Pancreas (tissue), 10 donors: ENCODE measurements at regions not wholly inside any gene's neighbourhood (a gene's known extent, or its start where the extent isn't known, plus 50 kb on each side); places are given as distances from the start of the nearest gene placed in this dataset.

ENCODE experiments used
- ATAC-seq, 4 donors: fragments of 200-7000 bp; cut with Tn5 transposase; one replicate each; pipeline versions ENCODE4 v1.8.0 to v1.9.1; 2020; ENCODE audit warnings: mild to moderate bottlenecking in 4 of 4, moderate library complexity in 4 of 4
- DNase-seq, 6 donors: peaks; one replicate each; pipeline ENCODE4 v3.0.0-alpha.2; 2020
- FAIRE-seq: peaks from 2 replicates; lab custom pipeline; 2012; peaks lifted over from hg19 to GRCh38; lab: Jason Lieb, UNC
- H3K27ac ChIP-seq, 4 donors: fragments of 200-600 bp; sonication (generic); 1 replicate in 3 of 4; 2 replicates in 1 of 4; pipeline versions ENCODE4 v1.5.0 to v1.8.0; 2020
- H3K27me3 ChIP-seq, 4 donors: fragments of 200-600 bp; one replicate each; pipeline ENCODE4 v1.8.0; 2021
- H3K36me3 ChIP-seq, 3 donors: fragments of 200-600 bp; sonication (generic) in 1 of 3; one replicate each; pipeline versions ENCODE4 v1.5.0 to v1.8.0; 2020 to 2021
- H3K4me1 ChIP-seq, 3 donors: fragments of 200-600 bp; one replicate each; pipeline ENCODE4 v1.8.0; 2021
- H3K4me3 ChIP-seq, 4 donors: fragments of 200-600 bp; sonication (generic) in 2 of 4; one replicate each; pipeline versions ENCODE4 v1.5.0 to v1.8.0; 2020 to 2021
- H3K9me3 ChIP-seq, 4 donors: fragments of 200-600 bp; one replicate each; pipeline ENCODE4 v1.8.0; 2021
- WGBS, 2 donors: extraction: QIAGEN DNeasy Blood & Tissue Kit; methylation state at CpG; one replicate each; pipeline ENCODE4 v1.1.7; 2013; 5-methylcytosine and 5-hydroxymethylcytosine counted together
- intact Hi-C, 3 donors: fragments of 100-400 bp; cut with DNase I; formaldehyde crosslinking; loops; one replicate each; pipeline versions ENCODE4 v1.11.1 to v1.14.2; 2022
- TF ChIP-seq, protein P1 (sequence below), 4 donors: fragments of 200-600 bp; sonication (generic) in 3 of 4; IDR thresholded peaks; one replicate each; pipeline versions ENCODE4 v1.5.0 to v1.8.0; 2021; ENCODE audit warnings: antibody characterized with exemption in 4 of 4
- donor health status: healthy with polysubstance abuse.
- donor health status: DM: no; HTN: no; CAD: no; lungs with moderate emphysema.
- donor health status: DM: no; HTN: no; CAD: no.
- donor health status: control.
- donor health status: control.
- donor health status: Bipolar disorder and iron deficiency.
- donor health status: DM: yes; HTN: yes; CAD: no.
- donor health status: DM: no; HTN: no; CAD: no.
- donor health status: DM: no; HTN: no; CAD: no.
- donor health status: DM: yes; HTN: yes; CAD: no.

DNA sequence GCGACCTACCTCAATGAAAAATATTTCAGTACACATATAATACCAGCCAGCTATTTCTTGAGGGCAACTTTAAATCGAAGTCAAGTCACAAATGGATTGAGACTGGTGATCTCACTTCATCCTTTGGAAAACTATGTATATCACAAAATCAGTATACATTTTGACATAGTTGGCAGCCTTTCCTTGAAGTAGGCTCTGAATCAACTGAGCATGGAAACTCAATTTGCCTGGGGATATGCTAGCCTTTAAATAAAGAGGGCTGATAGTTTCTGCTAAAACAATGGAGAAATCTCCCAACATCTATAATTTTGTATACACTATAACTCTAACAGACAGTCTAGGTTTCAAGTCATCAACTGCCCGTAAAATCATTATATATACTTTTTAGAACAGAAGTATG lies 282.8 kb upstream of the TENM3 start:
- DNase-seq = no peak
- Histone ChIP-seq H3K4me3 (no peak overlapping the region), H3K9me3 (no peaks in the 10 kb centered on the region), H3K4me1 (no peaks in the 10 kb centered on the region), H3K27me3 (no peaks in the 10 kb centered on the region), H3K36me3 (no peaks in the 10 kb centered on the region), H3K27ac (no peak overlapping the region)
- TF ChIP-seq, protein P1, sequence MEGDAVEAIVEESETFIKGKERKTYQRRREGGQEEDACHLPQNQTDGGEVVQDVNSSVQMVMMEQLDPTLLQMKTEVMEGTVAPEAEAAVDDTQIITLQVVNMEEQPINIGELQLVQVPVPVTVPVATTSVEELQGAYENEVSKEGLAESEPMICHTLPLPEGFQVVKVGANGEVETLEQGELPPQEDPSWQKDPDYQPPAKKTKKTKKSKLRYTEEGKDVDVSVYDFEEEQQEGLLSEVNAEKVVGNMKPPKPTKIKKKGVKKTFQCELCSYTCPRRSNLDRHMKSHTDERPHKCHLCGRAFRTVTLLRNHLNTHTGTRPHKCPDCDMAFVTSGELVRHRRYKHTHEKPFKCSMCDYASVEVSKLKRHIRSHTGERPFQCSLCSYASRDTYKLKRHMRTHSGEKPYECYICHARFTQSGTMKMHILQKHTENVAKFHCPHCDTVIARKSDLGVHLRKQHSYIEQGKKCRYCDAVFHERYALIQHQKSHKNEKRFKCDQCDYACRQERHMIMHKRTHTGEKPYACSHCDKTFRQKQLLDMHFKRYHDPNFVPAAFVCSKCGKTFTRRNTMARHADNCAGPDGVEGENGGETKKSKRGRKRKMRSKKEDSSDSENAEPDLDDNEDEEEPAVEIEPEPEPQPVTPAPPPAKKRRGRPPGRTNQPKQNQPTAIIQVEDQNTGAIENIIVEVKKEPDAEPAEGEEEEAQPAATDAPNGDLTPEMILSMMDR (IDR thresholded peaks at IDR 0.05) = no peak
- WGBS, 2 donors = 70 to 76% methylated on average over 3 of the region's 3 CpGs
- intact Hi-C loops = no loop called here
- ATAC-seq = no peak
- no peak for FAIRE-seq

DNA sequence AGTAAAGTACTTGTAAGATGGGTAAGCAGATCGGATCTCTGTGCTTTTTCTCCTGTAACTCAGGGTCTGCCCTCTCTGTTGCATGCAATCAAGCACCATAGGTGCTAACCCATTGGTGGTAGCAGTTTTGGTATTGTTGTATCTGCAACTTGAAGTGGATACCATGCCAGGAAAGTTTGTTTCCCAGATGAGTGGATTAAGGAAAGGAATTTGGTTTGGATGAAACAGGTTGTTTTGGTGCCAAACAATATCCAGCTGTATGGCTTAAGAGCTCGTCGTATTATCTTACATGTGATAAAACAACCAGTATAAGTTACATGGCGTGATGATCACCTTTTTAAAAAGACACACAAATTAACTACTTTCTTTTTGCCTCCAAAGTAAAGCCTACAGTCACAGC lies 280.9 kb upstream of the TENM3 start:
- Histone ChIP-seq H3K9me3 (no peaks in the 10 kb centered on the region), H3K27ac (no peak overlapping the region), H3K27me3 (no peaks in the 10 kb centered on the region), H3K36me3 (no peaks in the 10 kb centered on the region), H3K4me3 (no peak overlapping the region), H3K4me1 (no peaks in the 10 kb centered on the region)
- no peak for FAIRE-seq
- DNase-seq = no peak
- intact Hi-C loops = no loop called here
- TF ChIP-seq, protein P1 (IDR thresholded peaks at IDR 0.05) = no peak
- WGBS, 2 donors = 46 to 63% methylated on average over 4 of the region's 4 CpGs
- no peak for ATAC-seq

DNA sequence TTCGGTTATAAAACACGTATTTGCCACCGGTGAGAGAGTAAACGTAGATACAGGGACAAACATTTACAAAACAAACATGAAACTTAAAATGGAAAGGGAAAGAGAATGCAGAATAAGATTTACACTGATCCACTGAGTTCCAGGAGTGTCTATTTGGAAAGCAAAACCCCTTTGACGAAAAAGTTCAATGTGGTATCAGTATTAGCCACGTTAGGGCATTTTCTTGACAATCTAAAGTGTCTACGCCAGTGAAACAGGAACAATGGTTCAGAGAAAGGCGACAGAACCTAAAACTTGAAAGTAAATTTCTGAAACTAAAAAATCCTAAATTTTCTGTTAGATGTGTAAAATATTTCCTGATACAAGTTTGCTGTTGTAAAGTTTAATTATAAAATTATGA lies 278.5 kb upstream of the TENM3 start:
- intact Hi-C loops = no loop called here
- DNase-seq (no peak), ATAC-seq (no peak), FAIRE-seq (no peak)
- TF ChIP-seq, protein P1 (IDR thresholded peaks at IDR 0.05) = no peak
- H3K36me3 ChIP-seq = no peaks in the 10 kb centered on the region
- no peak overlapping the region for H3K27ac ChIP-seq
- WGBS, 2 donors = 42 to 49% methylated on average over 8 of the region's 8 CpGs
- no peaks in the 10 kb centered on the region for H3K9me3 ChIP-seq
- H3K27me3 ChIP-seq = no peaks in the 10 kb centered on the region
- H3K4me3 ChIP-seq = no peak overlapping the region
- no peaks in the 10 kb centered on the region for H3K4me1 ChIP-seq

DNA sequence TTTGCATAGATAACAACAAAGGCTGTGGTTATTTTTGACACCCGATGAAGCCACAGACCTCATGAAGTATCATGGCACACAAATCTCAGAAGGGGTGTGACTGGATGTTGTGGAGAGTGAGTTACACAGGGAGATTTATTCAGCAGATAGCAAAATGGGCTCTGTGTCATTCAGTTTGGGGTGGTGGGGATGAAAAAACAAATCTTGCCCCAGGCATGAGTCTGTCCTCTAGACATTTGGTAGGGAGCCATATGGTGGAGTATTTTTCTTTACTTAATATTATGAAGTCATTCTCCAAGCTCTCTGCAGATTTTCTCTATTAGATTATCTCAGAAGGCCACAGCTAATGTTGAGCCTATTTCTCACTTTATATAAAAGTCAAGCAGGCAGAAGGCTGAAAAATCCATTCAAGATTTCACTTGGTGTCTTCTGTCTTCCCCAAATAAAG lies 277.1 kb upstream of the TENM3 start:
- DNase-seq (no peak), ATAC-seq (no peak), FAIRE-seq (no peak)
- TF ChIP-seq, protein P1 (IDR thresholded peaks at IDR 0.05) = no peak
- Histone ChIP-seq H3K27ac (no peak overlapping the region), H3K4me3 (no peak overlapping the region), H3K4me1 (no peaks in the 10 kb centered on the region), H3K9me3 (no peaks in the 10 kb centered on the region), H3K27me3 (no peaks in the 10 kb centered on the region), H3K36me3 (no peaks in the 10 kb centered on the region)
- intact Hi-C loops = no loop called here
- WGBS, 2 donors = 67 to 84% methylated on average over 1 of the region's 1 CpG

DNA sequence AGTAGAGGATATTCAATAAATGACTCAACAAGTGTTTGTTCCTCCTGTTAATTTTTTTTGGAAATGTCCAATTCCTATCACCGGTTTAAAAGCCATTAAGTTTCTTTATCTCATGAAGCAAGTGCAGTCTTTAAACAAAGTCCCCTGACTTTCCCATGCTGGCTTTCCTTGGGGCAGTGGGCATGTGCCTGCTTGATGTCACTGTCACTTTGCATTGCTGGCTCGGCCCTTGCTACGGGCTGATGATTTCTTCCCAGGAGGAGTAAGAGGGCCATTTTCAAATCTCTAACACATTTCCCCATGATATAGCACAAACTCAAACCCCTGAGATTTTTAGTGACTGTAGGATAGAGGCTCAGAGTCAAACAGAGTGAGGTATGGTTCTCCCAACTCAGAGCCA lies 275.8 kb upstream of the TENM3 start:
- no peak for ATAC-seq
- Histone ChIP-seq H3K4me1 (no peaks in the 10 kb centered on the region), H3K27me3 (no peaks in the 10 kb centered on the region), H3K27ac (no peak overlapping the region), H3K9me3 (no peaks in the 10 kb centered on the region), H3K36me3 (no peaks in the 10 kb centered on the region), H3K4me3 (no peak overlapping the region)
- DNase-seq = no peak
- no peak for FAIRE-seq
- TF ChIP-seq, protein P1 (IDR thresholded peaks at IDR 0.05) = no peak
- intact Hi-C loops = no loop called here
- 31 to 37% methylated on average over 3 of the region's 3 CpGs for WGBS, 2 donors
